NCI-H128 (cell line): ENCODE measurements at regions not wholly inside any gene's neighbourhood (a gene's known extent, or its start where the extent isn't known, plus 50 kb on each side); places are given as distances from the start of the nearest gene placed in this dataset.
"Not testable (repeated sequence)": the region's sequence is repeated elsewhere in the genome, so short reads cannot be mapped to it uniquely, and the experiment has no call there.

Experiments
- DNase-seq: peaks from one replicate; lab custom pipeline; 2025; ENCODE audit not compliant: unreplicated experiment; lab: John Stamatoyannopoulos, UW

- no peak for DNase-seq
Observed at GRCh38 chr2:38484957-38485356, 107.9 kb upstream of the ATL2 start.

GRCh38 chr2:38483776-38484501 lies 106.9 kb upstream of the ATL2 start:
- DNase-seq: no peak

- DNase-seq: not testable (repeated sequence)
Observed at GRCh38 chr2:38482710-38483109, 105.6 kb upstream of the ATL2 start.

GRCh38 chr2:38480617-38481016 lies 103.5 kb upstream of the ATL2 start:
- no peak for DNase-seq

GRCh38 chr2:38477006-38477405 lies 99.9 kb upstream of the ATL2 start:
- DNase-seq: no peak

GRCh38 chr2:38475567-38475881 lies 98.5 kb upstream of the ATL2 start:
- DNase-seq: no peak

GRCh38 chr2:38474715-38475566 lies 97.9 kb upstream of the ATL2 start:
- no peak for DNase-seq

GRCh38 chr2:38474021-38474456 lies 97.0 kb upstream of the ATL2 start:
- no peak for DNase-seq

- no peak for DNase-seq
Observed at GRCh38 chr2:38473333-38474005, 96.4 kb upstream of the ATL2 start.

- no peak for DNase-seq
Observed at GRCh38 chr2:38470115-38470514, 93.0 kb upstream of the ATL2 start.

- no peak for DNase-seq
Observed at GRCh38 chr2:38467768-38468455, 90.8 kb upstream of the ATL2 start.

- DNase-seq: no peak
Observed at GRCh38 chr2:38466876-38467767, 90.0 kb upstream of the ATL2 start.

GRCh38 chr2:38466409-38466808 lies 89.3 kb upstream of the ATL2 start:
- DNase-seq: no peak

- no peak for DNase-seq
Observed at GRCh38 chr2:38465789-38466127, 88.7 kb upstream of the ATL2 start.

GRCh38 chr2:38464971-38465788 lies 88.1 kb upstream of the ATL2 start:
- DNase-seq: no peak

- DNase-seq: no peak
Observed at GRCh38 chr2:38463752-38464151, 86.7 kb upstream of the ATL2 start.

- no peak for DNase-seq
Observed at GRCh38 chr2:38462121-38462661, 85.1 kb upstream of the ATL2 start.

GRCh38 chr2:38461470-38461869 lies 84.4 kb upstream of the ATL2 start:
- no peak for DNase-seq

- no peak for DNase-seq
Observed at GRCh38 chr2:38460313-38460712, 83.2 kb upstream of the ATL2 start.
